ENCODE measurements at regions not wholly inside any gene's neighbourhood (a gene's known extent, or its start where the extent isn't known, plus 50 kb on each side); places are given as distances from the start of the nearest gene placed in this dataset.

- no peak for TF ChIP-seq TCF7 (CRISPR knock-in tag; IDR thresholded peaks at IDR 0.05; ENCODE audit: low read depth)
- TF ChIP-seq, protein P1, sequence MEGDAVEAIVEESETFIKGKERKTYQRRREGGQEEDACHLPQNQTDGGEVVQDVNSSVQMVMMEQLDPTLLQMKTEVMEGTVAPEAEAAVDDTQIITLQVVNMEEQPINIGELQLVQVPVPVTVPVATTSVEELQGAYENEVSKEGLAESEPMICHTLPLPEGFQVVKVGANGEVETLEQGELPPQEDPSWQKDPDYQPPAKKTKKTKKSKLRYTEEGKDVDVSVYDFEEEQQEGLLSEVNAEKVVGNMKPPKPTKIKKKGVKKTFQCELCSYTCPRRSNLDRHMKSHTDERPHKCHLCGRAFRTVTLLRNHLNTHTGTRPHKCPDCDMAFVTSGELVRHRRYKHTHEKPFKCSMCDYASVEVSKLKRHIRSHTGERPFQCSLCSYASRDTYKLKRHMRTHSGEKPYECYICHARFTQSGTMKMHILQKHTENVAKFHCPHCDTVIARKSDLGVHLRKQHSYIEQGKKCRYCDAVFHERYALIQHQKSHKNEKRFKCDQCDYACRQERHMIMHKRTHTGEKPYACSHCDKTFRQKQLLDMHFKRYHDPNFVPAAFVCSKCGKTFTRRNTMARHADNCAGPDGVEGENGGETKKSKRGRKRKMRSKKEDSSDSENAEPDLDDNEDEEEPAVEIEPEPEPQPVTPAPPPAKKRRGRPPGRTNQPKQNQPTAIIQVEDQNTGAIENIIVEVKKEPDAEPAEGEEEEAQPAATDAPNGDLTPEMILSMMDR (IDR thresholded peaks at IDR 0.05) = no peak
- no peak for TF ChIP-seq GABPB1 (CRISPR knock-in tag; IDR thresholded peaks at IDR 0.05)
- no peak for TF ChIP-seq ZNF232 (CRISPR knock-in tag; IDR thresholded peaks at IDR 0.05)
- TF ChIP-seq, protein P2, sequence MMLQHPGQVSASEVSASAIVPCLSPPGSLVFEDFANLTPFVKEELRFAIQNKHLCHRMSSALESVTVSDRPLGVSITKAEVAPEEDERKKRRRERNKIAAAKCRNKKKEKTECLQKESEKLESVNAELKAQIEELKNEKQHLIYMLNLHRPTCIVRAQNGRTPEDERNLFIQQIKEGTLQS (CRISPR knock-in tag; conservative IDR thresholded peaks at IDR 0.05) = no peak
- no peak for TF ChIP-seq CBFB (CRISPR knock-in tag; IDR thresholded peaks at IDR 0.05; ENCODE audit: low read depth)
- TF ChIP-seq TEAD4 (CRISPR knock-in tag; IDR thresholded peaks at IDR 0.05) = no peak
- TF ChIP-seq, protein P3, sequence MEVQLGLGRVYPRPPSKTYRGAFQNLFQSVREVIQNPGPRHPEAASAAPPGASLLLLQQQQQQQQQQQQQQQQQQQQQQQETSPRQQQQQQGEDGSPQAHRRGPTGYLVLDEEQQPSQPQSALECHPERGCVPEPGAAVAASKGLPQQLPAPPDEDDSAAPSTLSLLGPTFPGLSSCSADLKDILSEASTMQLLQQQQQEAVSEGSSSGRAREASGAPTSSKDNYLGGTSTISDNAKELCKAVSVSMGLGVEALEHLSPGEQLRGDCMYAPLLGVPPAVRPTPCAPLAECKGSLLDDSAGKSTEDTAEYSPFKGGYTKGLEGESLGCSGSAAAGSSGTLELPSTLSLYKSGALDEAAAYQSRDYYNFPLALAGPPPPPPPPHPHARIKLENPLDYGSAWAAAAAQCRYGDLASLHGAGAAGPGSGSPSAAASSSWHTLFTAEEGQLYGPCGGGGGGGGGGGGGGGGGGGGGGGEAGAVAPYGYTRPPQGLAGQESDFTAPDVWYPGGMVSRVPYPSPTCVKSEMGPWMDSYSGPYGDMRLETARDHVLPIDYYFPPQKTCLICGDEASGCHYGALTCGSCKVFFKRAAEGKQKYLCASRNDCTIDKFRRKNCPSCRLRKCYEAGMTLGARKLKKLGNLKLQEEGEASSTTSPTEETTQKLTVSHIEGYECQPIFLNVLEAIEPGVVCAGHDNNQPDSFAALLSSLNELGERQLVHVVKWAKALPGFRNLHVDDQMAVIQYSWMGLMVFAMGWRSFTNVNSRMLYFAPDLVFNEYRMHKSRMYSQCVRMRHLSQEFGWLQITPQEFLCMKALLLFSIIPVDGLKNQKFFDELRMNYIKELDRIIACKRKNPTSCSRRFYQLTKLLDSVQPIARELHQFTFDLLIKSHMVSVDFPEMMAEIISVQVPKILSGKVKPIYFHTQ (CRISPR knock-in tag; IDR thresholded peaks at IDR 0.05) = no peak
- TF ChIP-seq PREB (CRISPR knock-in tag; IDR thresholded peaks at IDR 0.05; ENCODE audit: borderline replicate concordance) = no peak
- TF ChIP-seq ATF1 (CRISPR knock-in tag; IDR thresholded peaks at IDR 0.05) = no peak
- TF ChIP-seq MAX (CRISPR knock-in tag; IDR thresholded peaks at IDR 0.05) = no peak
- TF ChIP-seq SP1 (CRISPR knock-in tag; conservative IDR thresholded peaks at IDR 0.05) = no peak
- TF ChIP-seq, protein P4, sequence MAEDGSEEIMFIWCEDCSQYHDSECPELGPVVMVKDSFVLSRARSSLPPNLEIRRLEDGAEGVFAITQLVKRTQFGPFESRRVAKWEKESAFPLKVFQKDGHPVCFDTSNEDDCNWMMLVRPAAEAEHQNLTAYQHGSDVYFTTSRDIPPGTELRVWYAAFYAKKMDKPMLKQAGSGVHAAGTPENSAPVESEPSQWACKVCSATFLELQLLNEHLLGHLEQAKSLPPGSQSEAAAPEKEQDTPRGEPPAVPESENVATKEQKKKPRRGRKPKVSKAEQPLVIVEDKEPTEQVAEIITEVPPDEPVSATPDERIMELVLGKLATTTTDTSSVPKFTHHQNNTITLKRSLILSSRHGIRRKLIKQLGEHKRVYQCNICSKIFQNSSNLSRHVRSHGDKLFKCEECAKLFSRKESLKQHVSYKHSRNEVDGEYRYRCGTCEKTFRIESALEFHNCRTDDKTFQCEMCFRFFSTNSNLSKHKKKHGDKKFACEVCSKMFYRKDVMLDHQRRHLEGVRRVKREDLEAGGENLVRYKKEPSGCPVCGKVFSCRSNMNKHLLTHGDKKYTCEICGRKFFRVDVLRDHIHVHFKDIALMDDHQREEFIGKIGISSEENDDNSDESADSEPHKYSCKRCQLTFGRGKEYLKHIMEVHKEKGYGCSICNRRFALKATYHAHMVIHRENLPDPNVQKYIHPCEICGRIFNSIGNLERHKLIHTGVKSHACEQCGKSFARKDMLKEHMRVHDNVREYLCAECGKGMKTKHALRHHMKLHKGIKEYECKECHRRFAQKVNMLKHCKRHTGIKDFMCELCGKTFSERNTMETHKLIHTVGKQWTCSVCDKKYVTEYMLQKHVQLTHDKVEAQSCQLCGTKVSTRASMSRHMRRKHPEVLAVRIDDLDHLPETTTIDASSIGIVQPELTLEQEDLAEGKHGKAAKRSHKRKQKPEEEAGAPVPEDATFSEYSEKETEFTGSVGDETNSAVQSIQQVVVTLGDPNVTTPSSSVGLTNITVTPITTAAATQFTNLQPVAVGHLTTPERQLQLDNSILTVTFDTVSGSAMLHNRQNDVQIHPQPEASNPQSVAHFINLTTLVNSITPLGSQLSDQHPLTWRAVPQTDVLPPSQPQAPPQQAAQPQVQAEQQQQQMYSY (CRISPR knock-in tag; IDR thresholded peaks at IDR 0.05) = no peak
- no peak for TF ChIP-seq ZNF121 (CRISPR knock-in tag; IDR thresholded peaks at IDR 0.05)
Measured at GRCh38 chr2:223187256-223187655, 135.3 kb downstream of the KCNE4 start.
